Loucy (cell line): ENCODE measurements at regions not wholly inside any gene's neighbourhood (a gene's known extent, or its start where the extent isn't known, plus 50 kb on each side); places are given as distances from the start of the nearest gene placed in this dataset.

Source experiments
- EZH2phosphoT487 ChIP-seq: fragments of 200-600 bp; IDR thresholded peaks from 2 replicates; pipeline ENCODE4 v1.6.1; 2018; ENCODE audit warnings: antibody characterized with exemption, mild to moderate bottlenecking, moderate library complexity, borderline replicate concordance
- TF ChIP-seq, protein P1 (sequence below): fragments of 200-600 bp; sonication (generic); conservative IDR thresholded peaks from 2 replicates; pipeline ENCODE4 v1.5.1; 2014; ENCODE audit warnings: mild to moderate bottlenecking, antibody characterized with exemption, low read length

GRCh38 chr4:64796581-64796980, 387.3 kb upstream of the TECRL start:
- TF ChIP-seq, protein P1, sequence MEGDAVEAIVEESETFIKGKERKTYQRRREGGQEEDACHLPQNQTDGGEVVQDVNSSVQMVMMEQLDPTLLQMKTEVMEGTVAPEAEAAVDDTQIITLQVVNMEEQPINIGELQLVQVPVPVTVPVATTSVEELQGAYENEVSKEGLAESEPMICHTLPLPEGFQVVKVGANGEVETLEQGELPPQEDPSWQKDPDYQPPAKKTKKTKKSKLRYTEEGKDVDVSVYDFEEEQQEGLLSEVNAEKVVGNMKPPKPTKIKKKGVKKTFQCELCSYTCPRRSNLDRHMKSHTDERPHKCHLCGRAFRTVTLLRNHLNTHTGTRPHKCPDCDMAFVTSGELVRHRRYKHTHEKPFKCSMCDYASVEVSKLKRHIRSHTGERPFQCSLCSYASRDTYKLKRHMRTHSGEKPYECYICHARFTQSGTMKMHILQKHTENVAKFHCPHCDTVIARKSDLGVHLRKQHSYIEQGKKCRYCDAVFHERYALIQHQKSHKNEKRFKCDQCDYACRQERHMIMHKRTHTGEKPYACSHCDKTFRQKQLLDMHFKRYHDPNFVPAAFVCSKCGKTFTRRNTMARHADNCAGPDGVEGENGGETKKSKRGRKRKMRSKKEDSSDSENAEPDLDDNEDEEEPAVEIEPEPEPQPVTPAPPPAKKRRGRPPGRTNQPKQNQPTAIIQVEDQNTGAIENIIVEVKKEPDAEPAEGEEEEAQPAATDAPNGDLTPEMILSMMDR, result no peak
- no peak for TF ChIP-seq EZH2phosphoT487
